GM19324 (cell line): ENCODE measurements at regions not wholly inside any gene's neighbourhood (a gene's known extent, or its start where the extent isn't known, plus 50 kb on each side); places are given as distances from the start of the nearest gene placed in this dataset.

Experiments
- ATAC-seq: cut with Tn5 transposase; IDR thresholded peaks from one replicate; pipeline ENCODE4 v1.9.1; 2021; ENCODE audit warnings: mild to moderate bottlenecking, moderate library complexity; ENCODE audit not compliant: unreplicated experiment, low FRiP score

- ATAC-seq: no peak
Measured at GRCh38 chr18:72201032-72201431, 343.1 kb downstream of the CBLN2 start.

- no peak for ATAC-seq
Measured at GRCh38 chr18:72197591-72197990, 346.6 kb downstream of the CBLN2 start.

- no peak for ATAC-seq
Measured at GRCh38 chr18:72194072-72194471, 350.1 kb downstream of the CBLN2 start.

GRCh38 chr18:72187956-72188355 lies 356.2 kb downstream of the CBLN2 start:
- ATAC-seq: no peak

- ATAC-seq: no peak
Measured at GRCh38 chr18:72181241-72181764, 362.8 kb downstream of the CBLN2 start.

- no peak for ATAC-seq
Measured at GRCh38 chr18:72180689-72181088, 363.5 kb downstream of the CBLN2 start.

- ATAC-seq: no peak
Measured at GRCh38 chr18:72174972-72175649, 369.0 kb downstream of the CBLN2 start.

GRCh38 chr18:72171596-72171995 lies 372.5 kb downstream of the CBLN2 start:
- ATAC-seq: no peak

GRCh38 chr18:72161691-72162090 lies 382.5 kb downstream of the CBLN2 start:
- no peak for ATAC-seq

GRCh38 chr18:72160510-72161445 lies 383.4 kb downstream of the CBLN2 start:
- ATAC-seq: no peak

- no peak for ATAC-seq
Measured at GRCh38 chr18:72155327-72155726, 388.8 kb downstream of the CBLN2 start.

- no peak for ATAC-seq
Measured at GRCh38 chr18:72154926-72155325, 389.2 kb downstream of the CBLN2 start.

- ATAC-seq: no peak
Measured at GRCh38 chr18:72152935-72153334, 391.2 kb downstream of the CBLN2 start.

GRCh38 chr18:72147830-72148229 lies 396.3 kb downstream of the CBLN2 start:
- ATAC-seq: no peak

GRCh38 chr18:72140007-72140406 lies 404.1 kb downstream of the CBLN2 start:
- ATAC-seq: no peak

GRCh38 chr18:72128649-72129048 lies 415.5 kb downstream of the CBLN2 start:
- ATAC-seq: no peak

GRCh38 chr18:72122103-72122502 lies 422.0 kb downstream of the CBLN2 start:
- no peak for ATAC-seq

GRCh38 chr18:72119082-72119481 lies 425.1 kb downstream of the CBLN2 start:
- no peak for ATAC-seq

GRCh38 chr18:72114801-72115594 lies 429.1 kb downstream of the CBLN2 start:
- ATAC-seq: no peak

GRCh38 chr18:72107647-72108383 lies 436.3 kb downstream of the CBLN2 start:
- ATAC-seq: no peak
